OCI-LY3 (cell line): ENCODE measurements at regions not wholly inside any gene's neighbourhood (a gene's known extent, or its start where the extent isn't known, plus 50 kb on each side); places are given as distances from the start of the nearest gene placed in this dataset.
"Not testable (repeated sequence)": the region's sequence is repeated elsewhere in the genome, so short reads cannot be mapped to it uniquely, and the experiment has no call there.

Source experiments
- H2AFZ ChIP-seq: fragments of 200-600, 300-600 bp; shearing (Covaris generic); 2 replicates; pipeline ENCODE4 v1.6.0; 2014; ENCODE audit warnings: antibody characterized with exemption, low read depth, low read length
- H3K27ac ChIP-seq: fragments of 200-600, 300-600 bp; sonication (generic); 2 replicates; pipeline ENCODE4 v1.5.1; 2014; ENCODE audit warnings: mild to moderate bottlenecking, low read length, moderate library complexity, mixed read lengths
- H3K27me3 ChIP-seq: fragments of 200-600, 300-600 bp; sonication (generic); 2 replicates; pipeline ENCODE4 v1.6.1; 2014; ENCODE audit warnings: low read depth, low read length, mixed read lengths
- H3K36me3 ChIP-seq: fragments of 200-600, 300-600 bp; sonication (generic); replicated peaks from 2 replicates; pipeline ENCODE3; 2014; ENCODE audit warnings: low read depth, low read length, mixed read lengths
- H3K4me1 ChIP-seq: fragments of 300-600, 200-600 bp; sonication (generic); 2 replicates; pipeline ENCODE4 v1.6.1; 2014; ENCODE audit warnings: low read length, mixed read lengths
- H3K4me2 ChIP-seq: fragments of 200-600, 300-600 bp; sonication (generic); 2 replicates; pipeline ENCODE4 v1.6.1; 2014; ENCODE audit warnings: low read length, mixed read lengths
- H3K4me3 ChIP-seq: fragments of 300-600, 200-600 bp; sonication (generic); 2 replicates; pipeline ENCODE4 v1.5.1; 2014; ENCODE audit warnings: antibody characterized with exemption, mild to moderate bottlenecking, low read length, moderate library complexity
- H3K79me2 ChIP-seq: fragments of 300-600, 200-600 bp; shearing (Covaris generic); 2 replicates; pipeline ENCODE4 v1.6.1; 2014; ENCODE audit warnings: mild to moderate bottlenecking, low read length, mixed read lengths
- H3K9ac ChIP-seq: fragments of 300-600, 200-600 bp; shearing (Covaris generic); 2 replicates; pipeline ENCODE4 v1.6.0; 2014; ENCODE audit warnings: mild to moderate bottlenecking, low read length, moderate library complexity
- H3K9me3 ChIP-seq: fragments of 200-600, 300-600 bp; shearing (Covaris generic); 2 replicates; pipeline ENCODE4 v1.6.1; 2014; ENCODE audit warnings: low read length, mixed read lengths; ENCODE audit not compliant: insufficient read depth
- H4K20me1 ChIP-seq: fragments of 200-600, 300-600 bp; sonication (generic); 2 replicates; pipeline ENCODE4 v1.6.1; 2016; ENCODE audit warnings: low read length, mixed read lengths; ENCODE audit not compliant: insufficient read depth
- EZH2phosphoT487 ChIP-seq: fragments of 200-600 bp; shearing (Covaris generic); IDR thresholded peaks from 2 replicates; pipeline ENCODE4 v1.6.1; 2018; ENCODE audit warnings: antibody characterized with exemption, mixed run types, low read depth
- TF ChIP-seq, protein P1 (sequence below): fragments of 200-600, 300-600 bp; sonication (generic); IDR thresholded peaks from 2 replicates; pipeline ENCODE4 v1.5.1; 2014; ENCODE audit warnings: antibody characterized with exemption, low read length, low read depth

DNA sequence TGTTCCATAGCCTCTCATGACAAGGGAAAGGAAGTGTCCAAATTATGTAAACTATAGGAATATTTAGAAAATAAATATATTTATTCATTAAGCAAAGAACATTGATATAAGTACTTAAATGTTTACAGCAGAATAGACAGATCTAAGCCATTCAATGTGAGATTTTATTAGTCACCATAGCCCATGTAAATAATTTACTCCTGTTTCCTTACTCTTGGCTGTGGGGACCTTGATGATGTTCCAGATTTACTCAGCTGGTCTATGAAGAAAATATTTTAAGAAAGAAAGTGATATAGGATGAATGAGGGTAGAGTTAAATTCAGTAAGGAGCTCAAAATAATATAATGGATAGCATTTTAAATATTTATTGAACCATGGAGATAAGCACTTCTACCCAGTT, 442.6 kb upstream of the KLF6 start:
- no peak overlapping the region for H2AFZ ChIP-seq
- H3K27ac ChIP-seq = no peak overlapping the region
- H4K20me1 ChIP-seq = no peaks in the 10 kb centered on the region
- H3K79me2 ChIP-seq = no peaks in the 10 kb centered on the region
- H3K4me1 ChIP-seq = no peaks in the 10 kb centered on the region
- no peaks in the 10 kb centered on the region for H3K27me3 ChIP-seq
- no peak overlapping the region for H3K4me2 ChIP-seq
- H3K4me3 ChIP-seq = no peak overlapping the region
- H3K9me3 ChIP-seq = no peaks in the 10 kb centered on the region
- no peak overlapping the region for H3K9ac ChIP-seq
- H3K36me3 ChIP-seq = no peaks in the 10 kb centered on the region
- no peak for TF ChIP-seq EZH2phosphoT487
- TF ChIP-seq, protein P1, sequence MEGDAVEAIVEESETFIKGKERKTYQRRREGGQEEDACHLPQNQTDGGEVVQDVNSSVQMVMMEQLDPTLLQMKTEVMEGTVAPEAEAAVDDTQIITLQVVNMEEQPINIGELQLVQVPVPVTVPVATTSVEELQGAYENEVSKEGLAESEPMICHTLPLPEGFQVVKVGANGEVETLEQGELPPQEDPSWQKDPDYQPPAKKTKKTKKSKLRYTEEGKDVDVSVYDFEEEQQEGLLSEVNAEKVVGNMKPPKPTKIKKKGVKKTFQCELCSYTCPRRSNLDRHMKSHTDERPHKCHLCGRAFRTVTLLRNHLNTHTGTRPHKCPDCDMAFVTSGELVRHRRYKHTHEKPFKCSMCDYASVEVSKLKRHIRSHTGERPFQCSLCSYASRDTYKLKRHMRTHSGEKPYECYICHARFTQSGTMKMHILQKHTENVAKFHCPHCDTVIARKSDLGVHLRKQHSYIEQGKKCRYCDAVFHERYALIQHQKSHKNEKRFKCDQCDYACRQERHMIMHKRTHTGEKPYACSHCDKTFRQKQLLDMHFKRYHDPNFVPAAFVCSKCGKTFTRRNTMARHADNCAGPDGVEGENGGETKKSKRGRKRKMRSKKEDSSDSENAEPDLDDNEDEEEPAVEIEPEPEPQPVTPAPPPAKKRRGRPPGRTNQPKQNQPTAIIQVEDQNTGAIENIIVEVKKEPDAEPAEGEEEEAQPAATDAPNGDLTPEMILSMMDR = no peak

DNA sequence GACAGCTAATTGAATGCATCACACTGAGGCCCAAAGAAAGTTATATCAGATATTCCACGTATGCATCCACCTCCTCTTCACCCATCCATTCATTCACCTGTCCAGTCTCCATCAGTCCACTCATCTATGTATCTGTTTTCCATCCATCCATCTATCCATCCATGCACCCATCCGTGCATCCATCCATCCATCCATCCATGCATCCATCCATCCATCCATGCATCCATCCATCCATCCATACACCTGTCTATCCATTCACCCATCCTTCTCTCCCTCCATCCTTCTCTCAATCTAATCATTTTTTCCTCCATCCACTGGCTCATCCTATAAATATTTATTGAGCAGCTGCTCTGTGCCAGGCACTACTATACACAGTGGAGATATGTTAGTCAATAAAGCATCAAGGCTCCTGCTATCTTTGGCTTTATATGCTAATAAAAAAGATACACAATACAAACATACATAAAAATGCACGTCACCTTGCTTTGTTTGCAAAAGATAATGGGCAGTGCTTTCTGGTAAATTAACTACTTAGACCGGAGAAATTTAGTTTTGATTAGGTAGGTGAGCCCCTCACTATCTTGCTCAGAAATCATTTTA, 442.0 kb upstream of the KLF6 start:
- no peak overlapping the region for H2AFZ ChIP-seq
- H4K20me1 ChIP-seq = no peaks in the 10 kb centered on the region
- H3K4me3 ChIP-seq = no peak overlapping the region
- no peaks in the 10 kb centered on the region for H3K36me3 ChIP-seq
- no peaks in the 10 kb centered on the region for H3K9me3 ChIP-seq
- no peak overlapping the region for H3K4me2 ChIP-seq
- no peaks in the 10 kb centered on the region for H3K79me2 ChIP-seq
- no peak overlapping the region for H3K9ac ChIP-seq
- H3K27me3 ChIP-seq = no peaks in the 10 kb centered on the region
- no peaks in the 10 kb centered on the region for H3K4me1 ChIP-seq
- TF ChIP-seq, protein P1 = no peak
- TF ChIP-seq EZH2phosphoT487 = no peak
- H3K27ac ChIP-seq = no peak overlapping the region

DNA sequence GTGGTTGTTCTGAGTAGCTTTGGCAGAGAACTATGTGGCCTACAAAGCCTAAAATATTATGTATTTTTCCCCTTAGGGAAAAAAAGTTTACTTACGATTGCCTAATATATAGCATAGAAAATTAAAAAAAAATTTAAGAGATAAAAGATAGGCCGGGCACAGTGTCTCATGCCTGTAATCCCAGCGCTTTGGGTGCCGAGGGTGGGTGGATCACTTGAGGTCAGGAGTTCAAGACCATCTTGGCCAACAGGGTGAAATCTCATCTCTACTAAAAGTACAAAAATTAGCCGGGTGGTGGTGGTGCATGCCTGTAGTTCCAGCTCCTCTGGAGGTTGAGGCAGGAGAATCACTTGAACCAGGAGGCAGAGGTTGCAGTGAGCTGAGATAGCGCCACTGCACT, 439.2 kb upstream of the KLF6 start:
- Histone ChIP-seq H3K36me3 (no peaks in the 10 kb centered on the region), H4K20me1 (no peaks in the 10 kb centered on the region), H3K79me2 (no peaks in the 10 kb centered on the region), H3K27ac (no peak overlapping the region), H3K9ac (no peak overlapping the region), H2AFZ (no peak overlapping the region), H3K4me1 (no peaks in the 10 kb centered on the region), H3K4me3 (no peak overlapping the region), H3K4me2 (no peak overlapping the region), H3K27me3 (no peaks in the 10 kb centered on the region), H3K9me3 (0 out of 2 replicates have a peak, but pooled peaks cover 3% of the 10 kb centered on the region)
- TF ChIP-seq EZH2phosphoT487 = no peak
- TF ChIP-seq, protein P1 = no peak

DNA sequence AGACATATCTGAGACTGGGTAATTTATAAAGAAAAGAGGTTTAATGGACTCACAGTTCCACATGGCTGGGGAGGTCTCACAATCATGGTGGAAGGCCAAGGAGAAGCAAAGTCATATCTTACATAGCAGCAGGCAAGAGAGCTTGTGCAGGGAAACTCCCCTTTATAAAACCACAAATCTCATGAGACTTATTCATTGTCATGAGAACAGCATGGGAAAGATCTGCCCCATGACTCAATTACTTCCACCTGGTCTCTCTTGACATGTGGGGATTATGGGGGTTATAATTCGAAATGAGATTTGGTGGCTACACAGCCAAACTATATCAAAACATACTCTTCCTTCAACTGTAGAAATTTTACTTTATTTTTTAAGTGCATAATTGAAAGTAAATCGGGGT, 436.3 kb upstream of the KLF6 start:
- H3K4me2 ChIP-seq = not testable (repeated sequence)

More for the DNA sequence above, 436.3 kb upstream of the KLF6 start:
- H3K4me3 ChIP-seq, H3K9ac ChIP-seq, H3K36me3 ChIP-seq, H3K4me1 ChIP-seq, H3K27me3 ChIP-seq, H2AFZ ChIP-seq, H3K9me3 ChIP-seq, H4K20me1 ChIP-seq, H3K27ac ChIP-seq, H3K79me2 ChIP-seq: not testable (repeated sequence)
